IPS DF 4.7 (cell line): ENCODE measurements at regions not wholly inside any gene's neighbourhood (a gene's known extent, or its start where the extent isn't known, plus 50 kb on each side); places are given as distances from the start of the nearest gene placed in this dataset.
"Not testable (repeated sequence)": the region's sequence is repeated elsewhere in the genome, so short reads cannot be mapped to it uniquely, and the experiment has no call there.

Experiments
- DNase-seq: peaks from one replicate; pipeline ENCODE4 v3.0.0-alpha.2; 2013; ENCODE audit warnings: low spot score; ENCODE audit errors: extremely low read depth

DNA sequence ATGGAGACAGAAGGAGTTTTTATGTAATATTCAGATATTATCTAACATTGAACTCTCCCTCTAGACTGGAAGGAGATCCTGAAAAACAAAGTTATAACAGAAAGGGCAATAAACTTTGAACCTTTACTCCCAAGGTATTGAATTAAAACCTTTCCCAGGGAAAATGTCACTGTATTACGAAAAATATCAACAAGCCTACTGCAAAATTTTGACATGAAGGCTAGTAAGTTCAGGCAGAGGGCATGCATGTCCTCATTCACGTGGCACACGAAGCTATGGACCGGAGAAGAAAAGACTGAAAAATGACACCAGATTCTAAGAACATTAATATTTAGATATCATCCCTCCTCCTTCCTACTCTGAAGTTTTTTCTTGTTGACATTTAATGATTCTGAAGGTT is 638.8 kb downstream of the LRRC70 start:
- no peak for DNase-seq

DNA sequence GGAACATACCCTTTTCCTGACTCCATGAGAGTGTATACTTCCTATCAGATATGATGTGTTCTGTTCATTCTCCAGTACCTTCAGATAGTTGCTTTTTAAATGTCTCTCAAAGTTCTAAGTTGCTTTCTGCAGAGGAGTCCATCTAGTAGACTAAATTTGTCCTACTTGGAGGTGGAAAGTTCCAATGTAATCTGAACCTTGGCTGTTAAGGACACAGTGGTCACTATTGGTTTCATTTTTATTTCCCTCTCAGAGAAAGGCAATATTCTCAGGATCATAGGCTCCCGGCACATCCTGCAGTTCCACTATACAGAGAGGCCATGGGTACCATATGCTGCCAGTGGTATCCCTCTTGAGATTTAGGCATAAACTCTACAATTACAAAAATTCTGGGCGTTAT is 634.6 kb downstream of the LRRC70 start:
- no peak for DNase-seq

DNA sequence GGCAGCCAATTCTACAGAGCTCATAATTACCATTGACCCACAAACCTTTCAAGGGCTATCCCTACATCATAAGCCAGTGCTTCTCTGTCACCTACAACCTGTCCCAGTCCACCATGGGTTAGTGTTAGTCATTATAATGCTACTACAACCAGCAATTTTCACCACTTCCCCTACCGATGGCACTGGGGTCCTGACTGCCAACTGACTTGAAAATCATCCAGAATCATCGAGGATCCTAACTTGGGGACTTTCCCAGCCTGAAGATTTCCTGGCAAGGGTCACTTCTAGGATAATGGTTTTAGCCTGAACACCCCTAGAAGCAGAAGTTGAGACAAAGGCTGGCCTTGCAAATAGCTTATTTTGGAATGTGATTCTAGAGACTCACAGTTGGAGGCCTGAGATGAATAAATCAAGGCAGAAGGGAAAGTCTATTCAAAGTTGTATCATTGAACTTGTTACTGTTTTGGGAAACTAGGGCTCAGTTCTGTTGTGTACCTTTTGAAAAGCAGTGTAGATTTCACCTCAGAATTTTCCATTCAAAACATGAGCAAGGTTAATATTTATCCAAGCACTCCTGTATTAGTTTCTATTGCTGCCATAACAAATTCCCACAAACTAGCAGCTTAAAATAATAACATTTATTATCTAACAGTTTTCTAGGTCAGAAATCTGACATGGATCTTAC is 633.0 kb downstream of the LRRC70 start:
- DNase-seq = no peak

DNA sequence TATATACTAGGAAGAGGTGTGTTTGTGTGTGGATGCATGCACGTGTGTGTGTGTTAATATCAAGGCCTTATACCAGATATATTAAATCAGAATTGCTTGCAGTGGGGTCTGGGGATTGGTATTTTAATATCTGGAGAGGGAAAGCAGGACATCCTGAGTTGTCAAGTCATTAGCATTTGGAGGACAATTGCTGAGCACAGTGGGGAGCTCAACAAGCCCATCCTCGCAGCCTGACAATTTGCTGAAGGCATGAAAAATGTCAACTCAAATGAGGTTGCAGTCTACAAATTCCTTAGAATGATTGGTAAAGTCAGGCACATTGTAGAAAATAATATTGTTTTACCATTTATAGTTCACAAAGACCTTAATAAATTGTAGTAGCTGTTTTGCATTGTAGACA is 627.4 kb downstream of the LRRC70 start:
- DNase-seq = no peak

DNA sequence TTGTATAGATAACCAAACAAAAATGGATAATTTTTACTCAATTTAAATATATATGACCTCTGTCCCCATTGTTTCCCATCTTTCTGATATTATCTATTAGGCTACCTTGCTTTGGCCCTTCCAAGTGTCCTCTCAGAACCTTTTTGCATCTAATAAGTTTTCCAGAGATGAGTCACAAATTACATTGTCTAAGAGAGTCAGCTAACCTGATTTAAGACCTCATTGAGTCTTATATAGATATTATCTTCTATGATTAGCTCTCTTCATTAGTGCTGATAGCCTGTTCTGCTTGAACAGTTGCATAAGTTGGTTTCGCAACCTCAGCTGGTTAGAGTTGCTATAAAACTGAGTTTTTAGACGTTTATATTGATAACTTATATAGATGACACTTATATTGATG is 623.1 kb downstream of the LRRC70 start:
- DNase-seq = no peak

DNA sequence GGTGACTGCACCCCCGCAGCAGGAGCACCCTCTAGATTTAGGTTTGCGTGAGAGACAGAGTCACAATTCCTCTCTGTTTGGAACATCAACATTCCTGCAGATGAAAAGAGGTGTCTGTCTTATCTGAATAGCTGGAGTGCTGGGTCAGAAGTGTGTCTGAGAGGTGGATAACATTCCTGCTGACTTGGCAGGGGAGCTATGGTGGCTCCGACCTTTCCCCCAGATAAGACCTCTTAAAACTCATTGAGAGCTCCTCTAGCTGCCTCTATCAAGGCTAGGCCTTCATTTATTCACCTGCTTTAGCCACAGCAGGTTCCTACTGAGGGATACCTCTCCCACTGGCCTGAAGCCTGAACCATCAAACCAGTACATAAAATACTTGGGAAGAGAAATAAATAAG is 615.5 kb downstream of the LRRC70 start:
- DNase-seq = no peak

DNA sequence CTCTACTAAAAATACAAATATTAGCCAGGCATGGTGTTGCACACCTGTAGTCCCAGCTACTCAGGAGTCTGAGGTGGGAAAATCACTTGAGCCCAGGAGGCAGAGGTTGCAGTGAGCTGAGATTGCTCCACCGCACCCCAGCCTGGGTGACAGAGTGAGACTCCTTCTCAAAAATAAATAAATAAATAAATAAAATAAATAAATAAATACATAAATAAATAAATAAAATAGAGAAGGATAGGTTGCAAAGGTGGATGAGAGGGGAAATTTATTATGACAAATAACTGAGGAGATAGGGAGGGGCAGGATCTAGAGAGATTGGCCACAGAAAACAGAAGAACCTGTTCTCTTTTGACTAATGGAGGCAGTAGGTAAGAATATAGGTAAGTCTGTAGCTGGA is 601.6 kb downstream of the LRRC70 start:
- not testable (repeated sequence) for DNase-seq

DNA sequence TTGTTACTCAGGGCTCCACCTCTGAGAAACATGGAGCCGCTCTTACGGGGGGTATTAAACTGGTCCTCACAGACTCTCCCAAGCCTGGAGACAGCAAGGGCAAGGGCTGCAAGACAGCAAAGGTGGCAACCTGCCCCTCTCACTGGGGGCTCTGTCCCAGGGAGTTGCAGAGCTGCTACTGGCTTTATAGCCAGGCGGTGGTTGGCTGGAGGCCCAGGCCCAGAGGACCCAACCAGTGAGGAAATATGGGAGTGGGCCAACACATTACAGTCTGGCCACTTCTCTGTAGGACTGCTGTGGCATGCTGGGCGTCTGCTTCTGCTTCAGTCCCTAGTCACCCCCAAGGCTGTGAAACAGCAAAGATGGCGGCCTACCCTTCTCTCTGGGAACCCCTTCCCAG is 597.2 kb downstream of the LRRC70 start:
- no peak for DNase-seq

DNA sequence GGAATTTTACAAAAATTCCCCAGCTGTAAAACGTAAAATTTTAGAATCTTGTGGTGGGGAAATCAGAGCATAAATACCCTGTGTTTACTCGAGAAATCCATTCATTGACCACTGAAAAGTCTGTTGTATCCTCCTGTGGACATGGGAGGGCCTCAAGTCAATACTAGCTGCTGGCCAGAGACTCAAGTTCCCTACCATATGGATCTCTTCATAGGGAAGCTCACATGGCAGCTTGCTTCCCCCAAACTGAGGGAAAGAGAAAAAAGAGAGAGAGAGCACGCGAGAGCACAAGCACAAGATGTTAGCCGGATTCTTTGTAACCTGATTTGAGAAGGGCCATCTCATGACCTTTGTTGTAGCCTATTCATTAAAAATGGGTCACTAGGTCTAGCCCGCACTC is 591.9 kb downstream of the LRRC70 start:
- no peak for DNase-seq

DNA sequence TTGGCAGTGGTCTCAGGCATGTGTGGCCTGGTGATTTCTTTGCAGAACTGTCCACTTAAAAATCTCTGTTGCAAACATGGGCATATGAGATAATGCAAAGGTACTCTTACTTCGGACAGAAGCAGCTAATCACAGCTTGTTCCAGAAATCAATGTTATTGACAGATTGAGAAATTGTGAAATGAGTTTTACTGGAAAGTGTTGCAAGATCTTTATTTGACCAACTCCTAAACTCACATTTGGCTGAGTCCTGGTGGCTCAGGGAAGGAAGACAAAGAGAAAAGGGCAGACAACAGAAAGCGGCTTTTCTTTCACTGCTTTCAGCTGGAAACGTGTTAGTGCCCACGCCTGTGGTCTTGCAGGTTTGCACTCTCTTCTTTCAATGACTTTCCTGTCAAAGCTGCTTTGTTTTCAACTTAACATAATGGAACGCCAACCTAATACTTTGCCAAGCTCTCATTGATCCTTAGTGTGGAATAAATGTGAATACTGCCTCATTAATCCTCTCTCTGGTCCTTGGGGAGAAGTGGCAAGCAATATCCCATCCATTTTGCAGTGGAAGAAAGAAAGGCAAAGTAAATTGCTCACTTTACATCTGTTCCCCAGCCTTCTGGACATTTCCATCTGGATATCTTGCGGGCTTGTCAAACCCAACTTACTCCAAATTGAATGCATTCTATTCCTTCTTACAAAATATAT is 586.4 kb downstream of the LRRC70 start:
- no peak for DNase-seq

DNA sequence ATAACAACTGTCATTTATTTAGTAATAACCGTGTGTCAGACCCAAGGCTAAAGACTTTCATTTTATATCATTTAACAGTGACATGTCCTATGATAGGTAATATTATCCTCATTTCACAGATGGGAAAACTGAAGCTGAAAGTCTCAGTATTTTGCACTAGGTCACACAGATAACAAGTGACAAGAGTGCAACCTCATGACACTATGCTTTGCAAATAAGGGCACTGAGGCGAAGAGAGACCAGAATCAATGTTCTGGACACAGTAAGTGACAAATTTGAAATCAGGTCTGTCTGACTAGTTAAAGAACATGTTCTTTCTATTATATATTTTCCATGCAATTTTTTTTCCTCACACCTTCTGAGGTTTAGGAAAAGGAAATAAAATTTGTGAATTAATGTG is 585.7 kb downstream of the LRRC70 start:
- no peak for DNase-seq

DNA sequence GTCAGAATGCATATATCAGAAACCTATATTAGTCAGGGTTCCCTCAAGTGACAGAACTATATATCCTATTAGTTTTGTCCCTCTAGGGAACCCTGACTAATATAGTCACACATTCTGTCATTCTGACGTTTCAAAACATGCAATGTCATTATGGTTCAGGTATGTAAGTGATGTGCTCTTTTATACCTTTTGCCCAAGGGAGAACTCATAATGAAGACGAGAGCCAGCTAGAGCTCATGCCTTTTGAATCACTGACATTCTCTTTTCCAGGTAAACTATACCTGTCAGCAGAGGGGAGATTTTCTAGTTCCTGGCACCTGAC is 576.7 kb downstream of the LRRC70 start:
- DNase-seq = no peak

DNA sequence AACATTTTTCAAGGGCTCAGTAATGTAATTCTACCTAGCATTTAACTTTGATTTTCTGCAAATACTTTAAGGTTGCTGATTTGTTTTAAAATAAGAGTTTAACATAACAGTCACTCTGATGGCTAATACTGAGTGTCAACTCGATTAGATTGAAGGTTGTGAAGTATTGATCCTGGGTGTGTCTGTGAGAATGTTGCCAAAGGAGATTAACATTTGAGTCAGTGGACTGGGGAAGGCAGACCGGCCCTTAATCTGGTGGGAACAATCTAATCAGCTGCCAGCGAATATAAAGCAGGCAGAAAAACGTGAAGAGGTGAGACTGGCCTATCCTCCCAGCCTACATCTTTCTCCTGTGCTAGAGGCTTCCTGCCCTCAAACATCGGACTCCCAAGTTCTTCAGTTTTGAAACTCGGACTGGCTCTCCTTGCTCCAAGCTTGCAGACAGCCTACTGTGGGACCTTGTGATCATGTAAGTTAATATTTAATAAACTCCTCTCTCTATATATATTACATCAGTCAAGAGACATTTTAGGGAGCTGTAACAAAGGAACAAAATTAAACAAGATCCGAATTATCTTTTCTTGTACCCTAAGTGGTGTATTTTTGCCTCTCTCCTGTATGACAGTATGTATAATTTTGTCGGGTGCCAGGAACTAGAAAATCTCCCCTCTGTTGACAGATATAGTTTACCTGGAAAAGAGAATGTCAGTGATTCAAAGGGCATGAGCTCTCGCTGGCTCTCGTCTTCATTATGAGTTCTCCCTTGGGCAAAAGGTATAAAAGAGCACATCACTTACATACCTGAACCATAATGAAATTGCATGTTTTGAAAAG is 576.1 kb downstream of the LRRC70 start:
- DNase-seq = no peak

DNA sequence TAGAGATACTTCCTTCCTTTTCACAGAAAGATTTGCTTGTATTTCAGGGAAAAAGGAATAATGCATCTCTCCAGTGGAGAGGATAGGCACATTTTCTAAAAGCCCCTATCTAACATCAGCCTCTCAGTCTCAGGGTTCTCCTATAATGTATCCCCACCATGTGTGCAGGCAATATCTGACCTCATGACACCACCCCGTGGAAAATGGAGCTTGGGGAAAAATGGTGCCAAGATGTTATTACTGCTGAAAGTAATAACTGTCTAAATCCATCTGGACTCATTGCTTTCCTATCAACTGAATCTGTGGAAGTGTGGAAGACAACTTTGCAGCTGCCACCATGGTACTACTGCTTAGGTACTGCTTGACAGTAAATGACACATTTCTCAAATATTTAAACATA is 574.3 kb downstream of the LRRC70 start:
- no peak for DNase-seq

DNA sequence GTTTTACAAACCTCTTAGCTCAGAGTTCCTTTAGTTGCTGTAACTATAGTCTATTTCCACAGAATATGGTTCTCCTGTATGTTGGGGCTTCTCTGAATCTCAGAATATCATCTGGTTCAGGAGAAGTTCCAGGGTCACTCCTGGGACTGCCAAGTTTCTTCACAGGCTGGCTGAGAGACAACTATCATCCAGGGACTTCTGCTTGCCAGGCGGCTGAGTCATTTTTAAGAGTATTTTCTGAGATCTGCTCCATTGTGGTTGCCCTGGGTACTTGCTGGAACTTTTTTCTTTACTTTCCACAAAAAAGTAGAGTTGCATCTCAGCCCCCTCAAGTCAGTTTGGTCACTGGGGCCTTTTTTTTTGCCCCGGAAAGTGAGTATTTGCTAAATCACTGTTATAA is 566.5 kb downstream of the LRRC70 start:
- DNase-seq = no peak

DNA sequence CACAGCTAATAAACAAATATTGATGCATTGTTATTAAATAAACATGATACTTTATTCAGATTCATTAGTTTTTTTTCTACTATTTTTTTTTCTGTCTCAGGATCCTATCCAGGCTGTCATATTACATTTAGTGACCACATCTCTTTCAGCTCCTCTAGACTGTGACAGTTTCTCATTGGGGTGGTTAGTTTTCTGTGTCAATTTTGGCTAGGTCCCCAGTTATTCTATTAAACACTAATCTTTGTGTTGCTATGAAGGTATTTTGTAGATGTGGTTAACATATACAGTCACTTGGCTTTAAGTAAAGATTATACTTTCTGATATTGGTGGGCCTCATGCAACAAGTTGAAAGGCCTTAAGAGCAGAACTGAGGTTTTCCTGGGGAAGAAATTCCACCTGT is 563.0 kb downstream of the LRRC70 start:
- no peak for DNase-seq

DNA sequence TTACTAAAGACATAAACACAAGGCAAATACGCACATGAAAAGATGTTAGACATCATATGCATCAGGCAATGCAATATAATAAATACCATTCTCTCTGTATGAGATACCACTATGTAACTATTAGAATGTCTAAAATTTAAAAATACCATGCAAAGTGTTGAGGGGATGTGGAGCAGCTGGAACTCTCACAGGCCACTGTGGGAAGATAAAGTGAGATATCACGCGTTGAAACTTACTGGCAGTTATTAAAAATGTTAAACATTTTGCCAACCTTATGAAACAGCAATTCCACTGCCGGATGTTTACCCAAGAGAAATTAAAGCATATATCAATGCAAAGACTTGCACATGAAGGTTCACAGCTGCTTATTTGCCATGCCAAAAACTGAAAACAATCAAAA is 556.7 kb downstream of the LRRC70 start:
- no peak for DNase-seq

DNA sequence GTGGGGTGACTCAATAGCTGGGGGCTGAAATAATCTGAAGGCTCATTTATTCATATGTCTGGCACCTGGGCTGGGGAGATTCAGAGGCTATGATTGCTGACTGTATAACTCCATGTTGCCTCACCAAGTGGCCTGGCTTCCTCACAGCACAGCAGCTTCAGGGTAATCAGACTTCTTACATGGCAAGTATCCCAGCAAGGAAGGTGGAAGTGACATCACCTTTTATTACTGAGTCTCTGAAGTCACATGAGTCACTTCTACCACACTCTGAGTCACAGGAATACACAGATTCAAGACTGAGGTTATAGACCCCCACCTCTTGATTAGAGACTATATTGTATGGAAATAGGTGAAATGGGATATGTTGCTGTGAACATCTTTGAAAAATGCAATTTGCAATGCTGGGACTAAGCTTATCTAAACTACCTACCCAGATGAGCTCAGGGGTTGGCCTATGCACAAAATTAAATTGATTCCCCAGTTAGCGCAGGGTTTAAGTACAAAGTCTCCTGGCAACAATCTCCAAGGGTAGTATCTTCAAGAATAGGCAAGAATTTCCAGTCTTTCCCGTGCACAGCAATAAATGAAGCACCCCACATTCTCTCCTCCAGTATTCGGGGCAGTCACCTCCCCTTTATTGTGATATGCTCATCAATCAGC is 553.1 kb downstream of the LRRC70 start:
- DNase-seq = no peak

DNA sequence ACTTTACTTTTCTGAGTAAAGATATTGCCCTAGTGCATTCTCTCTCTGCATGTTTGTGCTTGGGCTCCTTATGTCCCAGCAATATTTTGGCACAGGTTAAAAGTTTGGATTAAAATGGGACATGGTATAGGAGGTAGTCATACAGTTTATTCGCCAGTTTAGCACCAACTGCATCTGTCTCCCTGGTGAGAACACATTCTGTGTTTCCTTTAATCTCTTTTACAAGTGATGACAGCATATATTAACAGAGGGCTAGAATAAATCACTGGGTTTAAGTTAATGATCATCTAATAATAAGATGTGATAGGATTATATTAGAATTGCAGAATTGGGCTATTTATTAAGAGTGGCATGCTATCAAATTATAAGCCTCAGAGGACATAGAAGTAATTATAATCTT is 550.1 kb downstream of the LRRC70 start:
- DNase-seq = no peak

DNA sequence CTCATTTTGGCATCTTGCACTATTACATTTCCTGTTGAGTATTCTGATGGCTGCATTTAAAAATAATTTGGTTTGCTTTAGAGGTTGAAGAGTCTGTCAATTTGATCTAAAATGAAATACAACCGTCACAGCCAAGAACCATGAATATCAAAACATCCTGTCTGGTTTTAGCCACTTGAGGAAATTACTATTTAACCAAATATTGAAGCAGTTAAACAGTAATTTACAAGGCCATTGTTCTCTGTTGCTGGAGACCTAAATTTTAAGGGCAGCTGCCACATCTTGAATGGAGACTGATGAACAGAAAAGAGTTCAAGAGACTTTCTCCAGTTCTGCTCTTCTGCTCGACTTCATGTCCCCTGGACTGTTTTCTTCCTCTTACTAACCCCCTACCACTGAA is 549.4 kb downstream of the LRRC70 start:
- DNase-seq = no peak

DNA sequence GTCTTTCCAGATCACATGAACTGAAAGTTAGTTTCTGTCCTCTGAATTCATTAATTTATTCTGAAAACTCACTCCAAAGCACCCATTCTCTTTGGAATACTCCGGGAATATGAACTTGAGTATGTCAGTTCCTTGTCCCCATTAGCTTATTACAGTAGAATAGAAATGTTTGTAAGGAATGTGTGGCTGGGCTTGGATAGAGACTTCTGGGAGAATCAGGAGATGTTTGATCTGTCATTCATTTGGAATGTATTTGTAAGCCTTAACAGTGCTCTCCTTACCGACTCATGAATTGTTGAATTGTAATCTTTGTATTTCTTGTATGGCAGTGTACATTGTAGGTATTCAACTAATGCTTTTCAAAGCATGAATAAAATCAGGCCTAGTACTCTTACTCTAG is 548.4 kb downstream of the LRRC70 start:
- no peak for DNase-seq

DNA sequence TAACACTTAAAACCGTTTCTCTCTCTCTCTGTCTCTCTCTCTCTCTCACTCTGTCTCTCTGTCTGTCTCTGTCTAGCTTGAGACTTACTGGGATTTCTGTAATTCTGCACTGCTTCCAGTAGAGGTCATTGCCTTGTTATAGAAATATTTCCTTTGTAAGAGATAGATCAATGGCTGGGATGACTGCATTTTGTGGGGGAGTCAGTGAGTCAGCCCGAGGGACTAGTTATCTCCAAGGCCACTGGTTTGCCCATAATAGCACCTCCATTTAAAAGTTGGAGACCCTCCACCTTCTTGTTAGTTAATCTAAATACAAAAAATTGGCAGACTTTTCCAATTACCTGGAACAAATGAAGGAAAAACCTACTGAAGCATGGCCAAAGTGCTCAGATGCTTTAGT is 547.2 kb downstream of the LRRC70 start:
- DNase-seq = no peak
